Neural crest cell (in vitro differentiated cells): ENCODE measurements at regions not wholly inside any gene's neighbourhood (a gene's known extent, or its start where the extent isn't known, plus 50 kb on each side); places are given as distances from the start of the nearest gene placed in this dataset.

ENCODE experiments used
- DNase-seq: peaks from one replicate; pipeline ENCODE4 v3.0.0; 2021; ENCODE audit warnings: low read depth, mixed read lengths, low spot score
- H3K27ac Mint-ChIP-seq: one replicate; pipeline ENCODE4 v1.8.0; 2021; ENCODE audit warnings: mild to moderate bottlenecking, mixed read lengths; ENCODE audit not compliant: unreplicated experiment
- H3K27me3 Mint-ChIP-seq: 2 replicates; pipeline ENCODE4 v1.8.0; 2021; ENCODE audit warnings: low read depth, mild to moderate bottlenecking, mixed read lengths
- H3K36me3 Mint-ChIP-seq: 2 replicates; pipeline ENCODE4 v1.8.0; 2021; ENCODE audit warnings: low read depth, mild to moderate bottlenecking, mixed read lengths
- H3K4me1 Mint-ChIP-seq: 2 replicates; pipeline ENCODE4 v1.8.0; 2021; ENCODE audit warnings: mixed read lengths
- H3K4me3 Mint-ChIP-seq: one replicate; pipeline ENCODE4 v1.8.0; 2021; ENCODE audit warnings: mild to moderate bottlenecking, mixed read lengths
- H3K9me3 Mint-ChIP-seq: 2 replicates; pipeline ENCODE4 v1.8.0; 2021; ENCODE audit warnings: mixed read lengths
- CTCF ChIP-seq: fragments of 200-600 bp; sonication (generic); conservative IDR thresholded peaks from 2 replicates; pipeline ENCODE4 v1.5.0; 2021; ENCODE audit warnings: antibody characterized with exemption, mild to moderate bottlenecking

- no peaks in the 10 kb centered on the region for H3K27me3 Mint-ChIP-seq
- H3K9me3 Mint-ChIP-seq, result no peaks in the 10 kb centered on the region
- no peak overlapping the region for H3K27ac Mint-ChIP-seq
- DNase-seq, result no peak
- TF ChIP-seq CTCF, result no peak
- no peaks in the 10 kb centered on the region for H3K36me3 Mint-ChIP-seq
- peaks cover 6% of the 10 kb centered on the region for H3K4me1 Mint-ChIP-seq
- H3K4me3 Mint-ChIP-seq, result no peak overlapping the region
These were observed 303.3 kb upstream of the GULP1 start for GRCh38 chr2:187988348-187988747.

GRCh38 chr2:187989925-187990623 lies 301.6 kb upstream of the GULP1 start:
- no peak overlapping the region for H3K27ac Mint-ChIP-seq
- H3K27me3 Mint-ChIP-seq, result no peaks in the 10 kb centered on the region
- no peak for TF ChIP-seq CTCF
- H3K4me1 Mint-ChIP-seq, result peaks cover 10% of the 10 kb centered on the region
- H3K9me3 Mint-ChIP-seq, result no peaks in the 10 kb centered on the region
- H3K36me3 Mint-ChIP-seq, result no peaks in the 10 kb centered on the region
- DNase-seq, result no peak
- H3K4me3 Mint-ChIP-seq, result no peak overlapping the region

GRCh38 chr2:187991389-187991788 lies 300.3 kb upstream of the GULP1 start:
- Mint-ChIP-seq H3K27ac (no peak overlapping the region), H3K36me3 (no peaks in the 10 kb centered on the region), H3K27me3 (no peaks in the 10 kb centered on the region), H3K9me3 (no peaks in the 10 kb centered on the region), H3K4me1 (peaks cover 10% of the 10 kb centered on the region), H3K4me3 (no peak overlapping the region)
- no peak for TF ChIP-seq CTCF
- no peak for DNase-seq

GRCh38 chr2:187994464-187995331 lies 297.0 kb upstream of the GULP1 start:
- Mint-ChIP-seq H3K27ac (no peak overlapping the region), H3K36me3 (no peaks in the 10 kb centered on the region), H3K4me3 (no peak overlapping the region), H3K4me1 (peaks cover 10% of the 10 kb centered on the region), H3K27me3 (no peaks in the 10 kb centered on the region), H3K9me3 (no peaks in the 10 kb centered on the region)
- DNase-seq, result no peak
- TF ChIP-seq CTCF, result no peak

- DNase-seq, result no peak
- H3K4me1 Mint-ChIP-seq, result peaks cover 10% of the 10 kb centered on the region
- TF ChIP-seq CTCF, result no peak
These were observed 296.1 kb upstream of the GULP1 start for GRCh38 chr2:187995556-187995955.

More at GRCh38 chr2:187995556-187995955, 296.1 kb upstream of the GULP1 start:
- H3K4me3 Mint-ChIP-seq, result no peak overlapping the region
- no peaks in the 10 kb centered on the region for H3K36me3 Mint-ChIP-seq
- no peaks in the 10 kb centered on the region for H3K27me3 Mint-ChIP-seq
- no peak overlapping the region for H3K27ac Mint-ChIP-seq
- H3K9me3 Mint-ChIP-seq, result no peaks in the 10 kb centered on the region
